ENCODE measurements at regions not wholly inside any gene's neighbourhood (a gene's known extent, or its start where the extent isn't known, plus 50 kb on each side); places are given as distances from the start of the nearest gene placed in this dataset.
A peak's percentile ranks its signal among the peaks of the same experiment; 100 is the strongest.
"Not testable (repeated sequence)": the region's sequence is repeated elsewhere in the genome, so short reads cannot be mapped to it uniquely, and the experiment has no call there.

DNA sequence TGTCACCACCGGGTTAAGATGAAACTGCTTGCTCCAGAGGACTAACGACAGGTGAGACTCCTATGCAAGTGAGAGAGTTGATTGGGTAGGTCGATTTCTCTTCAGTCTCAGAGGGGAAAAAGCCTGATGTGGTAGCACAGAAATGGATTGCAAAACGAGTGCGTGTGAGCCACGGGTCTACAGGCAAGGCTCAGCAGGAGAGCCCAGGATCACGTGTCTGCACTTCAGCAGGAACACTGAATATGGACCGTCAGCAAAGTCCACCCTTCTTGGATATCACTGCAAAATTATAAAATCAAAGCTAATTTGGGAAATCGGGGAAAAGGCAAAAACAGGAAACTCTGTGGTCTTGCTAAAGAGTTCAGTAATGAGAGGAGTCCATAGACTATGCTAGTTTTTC lies 107.7 kb upstream of the ZNF648 start:
- no peak overlapping the region for H3K4me3 Mint-ChIP-seq
- H3K27ac Mint-ChIP-seq, result no peak overlapping the region
- H3K9me3 Mint-ChIP-seq, result no peaks in the 10 kb centered on the region
- H3K36me3 Mint-ChIP-seq (ENCODE audit: low read depth), result no peaks in the 10 kb centered on the region
- no peaks in the 10 kb centered on the region for H3K27me3 Mint-ChIP-seq
- DNase-seq, result no peak
- H3K4me1 Mint-ChIP-seq (ENCODE audit: low read depth), result peaks cover 7% of the 10 kb centered on the region

DNA sequence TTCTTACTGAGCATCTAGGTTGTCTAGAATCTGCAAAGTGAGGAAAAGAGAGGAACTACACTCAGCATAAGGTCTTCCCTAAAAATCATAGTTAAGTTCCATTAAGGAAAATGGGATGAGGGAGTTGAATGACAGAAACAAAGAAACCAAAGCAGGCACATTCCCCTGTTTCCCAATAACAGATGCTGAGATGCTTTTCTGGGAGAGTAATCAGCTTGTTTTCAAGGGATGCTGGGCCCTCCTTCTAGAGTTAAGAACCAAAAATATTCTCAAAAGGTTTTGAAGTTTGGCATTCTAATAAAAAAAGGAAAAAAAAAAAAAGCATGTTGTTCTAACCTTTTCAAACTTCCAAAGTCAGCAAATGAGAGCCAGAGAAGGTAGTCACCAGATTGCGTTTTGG lies 105.2 kb upstream of the ZNF648 start:
- Mint-ChIP-seq H3K9me3 (no peaks in the 10 kb centered on the region), H3K36me3 (ENCODE audit: low read depth) (no peaks in the 10 kb centered on the region), H3K27me3 (no peaks in the 10 kb centered on the region), H3K4me3 (no peak overlapping the region), H3K4me1 (ENCODE audit: low read depth) (peaks cover 7% of the 10 kb centered on the region), H3K27ac (no peak overlapping the region)
- no peak for DNase-seq

- Mint-ChIP-seq H3K36me3 (ENCODE audit: low read depth) (no peaks in the 10 kb centered on the region), H3K9me3 (no peaks in the 10 kb centered on the region), H3K27me3 (no peaks in the 10 kb centered on the region), H3K27ac (no peak overlapping the region), H3K4me3 (no peak overlapping the region), H3K4me1 (ENCODE audit: low read depth) (peaks cover 7% of the 10 kb centered on the region)
- no peak for DNase-seq
Measured at GRCh38 chr1:182166321-182166720, 104.8 kb upstream of the ZNF648 start.

GRCh38 chr1:182164273-182164672 lies 102.8 kb upstream of the ZNF648 start:
- H3K4me3 Mint-ChIP-seq, result no peak overlapping the region
- no peaks in the 10 kb centered on the region for H3K36me3 Mint-ChIP-seq (ENCODE audit: low read depth)
- DNase-seq, result no peak
- no peak overlapping the region for H3K27ac Mint-ChIP-seq
- peaks cover 7% of the 10 kb centered on the region for H3K9me3 Mint-ChIP-seq
- H3K27me3 Mint-ChIP-seq, result no peaks in the 10 kb centered on the region
- H3K4me1 Mint-ChIP-seq (ENCODE audit: low read depth), result no peaks in the 10 kb centered on the region

- H3K27me3 Mint-ChIP-seq, result no peaks in the 10 kb centered on the region
- peaks cover 9% of the 10 kb centered on the region for H3K9me3 Mint-ChIP-seq
- no peaks in the 10 kb centered on the region for H3K4me1 Mint-ChIP-seq (ENCODE audit: low read depth)
- no peaks in the 10 kb centered on the region for H3K36me3 Mint-ChIP-seq (ENCODE audit: low read depth)
- H3K27ac Mint-ChIP-seq, result no peak overlapping the region
- H3K4me3 Mint-ChIP-seq, result no peak overlapping the region
- DNase-seq, result no peak
Measured at GRCh38 chr1:182163821-182164223, 102.3 kb upstream of the ZNF648 start.

DNA sequence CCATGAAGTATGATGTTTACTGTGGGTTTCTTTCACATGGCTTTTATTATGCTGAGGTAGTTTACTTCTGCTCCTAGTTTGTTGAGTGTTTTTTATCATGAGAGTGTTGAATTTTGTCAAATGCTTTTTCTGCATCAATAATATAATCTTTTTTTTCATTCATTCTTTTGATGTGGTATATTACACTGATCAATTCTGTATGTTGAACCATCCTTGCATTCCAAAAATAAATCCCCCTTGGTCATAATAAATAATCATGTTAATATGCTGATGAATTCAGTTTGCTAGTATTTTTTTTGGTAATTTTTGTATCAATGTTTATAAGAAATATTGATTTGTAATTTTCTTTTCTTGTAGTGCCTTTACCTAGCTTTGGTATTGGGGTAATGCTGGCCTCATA lies 97.9 kb upstream of the ZNF648 start:
- Mint-ChIP-seq H3K9me3 (peaks cover 15% of the 10 kb centered on the region), H3K4me3 (no peak overlapping the region), H3K27me3 (no peaks in the 10 kb centered on the region), H3K36me3 (ENCODE audit: low read depth) (no peaks in the 10 kb centered on the region), H3K4me1 (ENCODE audit: low read depth) (no peaks in the 10 kb centered on the region), H3K27ac (no peak overlapping the region)
- DNase-seq, result no peak

- no peaks in the 10 kb centered on the region for H3K27me3 Mint-ChIP-seq
Measured at GRCh38 chr1:182157187-182157586, 95.7 kb upstream of the ZNF648 start.

GRCh38 chr1:182154425-182154824 lies 92.9 kb upstream of the ZNF648 start:
- not testable (repeated sequence) for H3K4me1 Mint-ChIP-seq (ENCODE audit: low read depth); H3K4me3 Mint-ChIP-seq; H3K9me3 Mint-ChIP-seq; H3K27me3 Mint-ChIP-seq; H3K27ac Mint-ChIP-seq; H3K36me3 Mint-ChIP-seq (ENCODE audit: low read depth); DNase-seq

More at GRCh38 chr1:182157187-182157586, 95.7 kb upstream of the ZNF648 start:
- Mint-ChIP-seq H3K36me3 (ENCODE audit: low read depth) (no peaks in the 10 kb centered on the region), H3K4me3 (no peak overlapping the region), H3K4me1 (ENCODE audit: low read depth) (peaks cover 7% of the 10 kb centered on the region), H3K27ac (no peak overlapping the region), H3K9me3 (peaks cover 15% of the 10 kb centered on the region)
- no peak for DNase-seq

DNA sequence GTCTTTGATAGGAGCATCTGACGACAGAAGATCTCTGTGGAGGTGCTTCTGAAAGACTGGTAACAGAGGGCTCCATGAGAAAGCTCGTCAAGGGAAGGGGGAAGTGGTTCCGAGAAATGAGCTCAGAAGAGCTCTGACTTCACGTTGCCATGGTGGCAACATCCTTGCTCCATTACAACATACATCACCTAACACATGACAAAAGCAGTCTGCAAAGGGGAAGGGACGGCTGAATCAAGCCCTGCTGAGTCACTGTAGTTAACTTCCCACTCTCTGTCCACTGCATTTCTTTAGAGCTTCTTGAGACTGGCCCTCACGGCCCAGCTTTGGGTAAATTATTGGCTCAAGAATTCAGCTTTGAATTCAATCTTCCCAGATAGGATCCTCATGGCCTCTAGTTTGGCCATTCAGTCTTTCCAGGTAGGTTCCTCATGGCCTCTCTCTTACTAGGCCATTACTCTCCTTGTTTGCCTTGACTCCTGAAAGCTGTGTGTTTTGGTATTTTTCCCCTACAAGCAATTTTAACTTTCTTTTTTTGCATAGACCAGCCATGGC lies 88.0 kb upstream of the ZNF648 start:
- Mint-ChIP-seq H3K27ac (peak overlapping the region; percentile 42), H3K4me1 (ENCODE audit: low read depth) (peaks cover 18% of the 10 kb centered on the region), H3K27me3 (no peaks in the 10 kb centered on the region), H3K9me3 (no peaks in the 10 kb centered on the region), H3K36me3 (ENCODE audit: low read depth) (no peaks in the 10 kb centered on the region), H3K4me3 (no peak overlapping the region)
- no peak for DNase-seq

DNA sequence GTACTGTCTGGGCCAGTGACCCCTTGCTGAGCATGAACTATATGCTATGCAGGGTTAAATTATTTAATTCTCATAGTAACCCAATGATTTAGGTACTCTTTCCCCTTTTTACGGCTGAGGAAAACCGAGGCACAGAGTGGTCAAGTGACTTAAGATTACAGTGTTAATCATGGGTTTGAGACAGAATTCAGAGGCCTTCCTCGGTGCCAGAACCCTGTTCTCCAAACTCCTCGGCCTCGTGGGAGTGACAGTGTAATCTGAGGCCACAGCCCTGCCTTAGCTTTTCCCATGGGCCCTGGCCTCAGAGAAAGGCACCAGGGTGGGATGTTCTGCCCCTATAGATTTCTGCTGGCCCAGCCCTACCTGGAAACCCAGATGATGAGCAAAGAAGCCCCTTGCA lies 86.4 kb upstream of the ZNF648 start:
- H3K27me3 Mint-ChIP-seq, result no peaks in the 10 kb centered on the region
- no peaks in the 10 kb centered on the region for H3K36me3 Mint-ChIP-seq (ENCODE audit: low read depth)
- H3K4me3 Mint-ChIP-seq, result no peak overlapping the region
- H3K27ac Mint-ChIP-seq, result no peak overlapping the region
- H3K9me3 Mint-ChIP-seq, result no peaks in the 10 kb centered on the region
- H3K4me1 Mint-ChIP-seq (ENCODE audit: low read depth), result peaks cover 15% of the 10 kb centered on the region
- no peak for DNase-seq

DNA sequence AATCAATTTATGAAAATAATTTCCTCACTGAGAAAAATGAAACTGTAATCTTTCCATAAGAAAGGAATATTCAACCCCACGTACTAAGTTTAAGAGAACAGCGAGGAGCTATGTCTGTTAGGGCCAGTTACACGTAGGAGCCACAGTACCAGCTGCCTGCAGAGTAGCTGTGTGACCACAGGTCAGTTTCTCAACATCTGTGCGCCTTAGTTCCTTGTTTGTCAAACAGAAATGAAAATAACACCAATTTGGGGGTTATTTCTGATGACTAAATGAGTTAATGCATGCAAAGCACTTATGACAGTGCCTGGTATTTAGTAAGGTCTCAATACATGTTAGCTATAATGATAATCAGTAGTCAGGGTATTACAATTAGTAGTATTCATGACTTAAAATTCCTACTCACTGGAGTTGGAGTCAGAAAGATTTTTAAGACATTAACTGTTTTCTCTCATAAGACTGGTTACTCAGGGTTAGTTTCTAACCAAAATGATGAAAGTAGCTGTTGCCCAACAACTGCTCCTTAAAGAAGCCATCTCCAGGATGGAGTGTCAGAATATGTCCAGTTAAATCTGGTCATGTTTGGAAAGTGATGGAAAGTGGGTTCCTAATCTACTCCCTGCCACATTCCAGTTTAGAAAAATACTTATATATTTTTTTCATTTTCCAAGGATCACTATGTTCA lies 85.8 kb upstream of the ZNF648 start:
- peaks cover 15% of the 10 kb centered on the region for H3K4me1 Mint-ChIP-seq (ENCODE audit: low read depth)
- DNase-seq, result no peak
- H3K27me3 Mint-ChIP-seq, result peaks cover 3% of the 10 kb centered on the region
- no peaks in the 10 kb centered on the region for H3K36me3 Mint-ChIP-seq (ENCODE audit: low read depth)
- H3K27ac Mint-ChIP-seq, result no peak overlapping the region
- no peak overlapping the region for H3K4me3 Mint-ChIP-seq
- H3K9me3 Mint-ChIP-seq, result no peaks in the 10 kb centered on the region

DNA sequence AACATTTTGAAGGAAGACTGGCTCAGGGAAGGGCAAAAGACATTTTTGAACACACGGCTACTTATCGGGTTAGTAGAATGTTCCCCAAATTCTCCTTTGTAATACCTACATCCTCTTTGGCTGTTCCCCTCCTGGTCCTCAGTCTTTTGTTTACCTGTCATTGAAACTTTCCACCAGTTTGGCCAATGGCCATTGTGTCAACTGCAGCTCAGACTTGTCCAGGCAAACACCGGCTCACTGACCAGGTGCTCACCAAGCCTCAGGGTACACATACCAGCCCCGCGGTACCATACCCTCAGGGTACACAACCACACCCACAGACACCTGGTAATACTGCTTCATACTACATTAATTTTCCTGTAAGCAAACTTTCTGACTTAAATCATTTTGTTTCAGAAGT lies 84.8 kb upstream of the ZNF648 start:
- Mint-ChIP-seq H3K4me3 (no peak overlapping the region), H3K36me3 (ENCODE audit: low read depth) (no peaks in the 10 kb centered on the region)

GRCh38 chr1:182145441-182145840 lies 83.9 kb upstream of the ZNF648 start:
- Mint-ChIP-seq H3K27ac (no peak overlapping the region), H3K27me3 (peaks cover 8% of the 10 kb centered on the region), H3K4me1 (ENCODE audit: low read depth) (peaks cover 15% of the 10 kb centered on the region), H3K4me3 (no peak overlapping the region), H3K9me3 (no peaks in the 10 kb centered on the region), H3K36me3 (ENCODE audit: low read depth) (no peaks in the 10 kb centered on the region)
- no peak for DNase-seq

More for the DNA sequence above, 84.8 kb upstream of the ZNF648 start:
- DNase-seq, result no peak
- no peaks in the 10 kb centered on the region for H3K9me3 Mint-ChIP-seq
- H3K27ac Mint-ChIP-seq, result no peak overlapping the region
- H3K4me1 Mint-ChIP-seq (ENCODE audit: low read depth), result peaks cover 15% of the 10 kb centered on the region
- H3K27me3 Mint-ChIP-seq, result peaks cover 8% of the 10 kb centered on the region

DNA sequence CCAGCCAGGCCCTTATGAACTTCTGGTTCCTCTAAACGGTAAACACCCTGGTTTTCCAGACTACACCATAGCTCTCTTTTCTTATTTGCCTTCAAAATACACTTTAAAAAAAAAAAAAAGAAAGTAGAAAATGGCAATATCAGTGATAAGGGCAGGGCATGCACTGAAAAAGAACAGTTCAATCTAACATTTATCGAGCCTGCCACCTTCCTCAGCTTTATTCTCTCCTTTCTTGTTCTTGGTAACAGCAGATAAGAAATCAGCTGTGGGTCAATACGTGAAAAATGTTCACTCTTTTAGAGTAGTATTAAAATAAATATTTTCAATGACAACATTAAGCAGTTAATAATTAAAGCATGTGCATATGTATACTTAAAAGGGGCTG lies 83.1 kb upstream of the ZNF648 start:
- H3K27me3 Mint-ChIP-seq, result peaks cover 8% of the 10 kb centered on the region
- peaks cover 15% of the 10 kb centered on the region for H3K4me1 Mint-ChIP-seq (ENCODE audit: low read depth)
- H3K36me3 Mint-ChIP-seq (ENCODE audit: low read depth), result no peaks in the 10 kb centered on the region
- H3K27ac Mint-ChIP-seq, result no peak overlapping the region
- no peak overlapping the region for H3K4me3 Mint-ChIP-seq
- no peak for DNase-seq
- no peaks in the 10 kb centered on the region for H3K9me3 Mint-ChIP-seq

DNA sequence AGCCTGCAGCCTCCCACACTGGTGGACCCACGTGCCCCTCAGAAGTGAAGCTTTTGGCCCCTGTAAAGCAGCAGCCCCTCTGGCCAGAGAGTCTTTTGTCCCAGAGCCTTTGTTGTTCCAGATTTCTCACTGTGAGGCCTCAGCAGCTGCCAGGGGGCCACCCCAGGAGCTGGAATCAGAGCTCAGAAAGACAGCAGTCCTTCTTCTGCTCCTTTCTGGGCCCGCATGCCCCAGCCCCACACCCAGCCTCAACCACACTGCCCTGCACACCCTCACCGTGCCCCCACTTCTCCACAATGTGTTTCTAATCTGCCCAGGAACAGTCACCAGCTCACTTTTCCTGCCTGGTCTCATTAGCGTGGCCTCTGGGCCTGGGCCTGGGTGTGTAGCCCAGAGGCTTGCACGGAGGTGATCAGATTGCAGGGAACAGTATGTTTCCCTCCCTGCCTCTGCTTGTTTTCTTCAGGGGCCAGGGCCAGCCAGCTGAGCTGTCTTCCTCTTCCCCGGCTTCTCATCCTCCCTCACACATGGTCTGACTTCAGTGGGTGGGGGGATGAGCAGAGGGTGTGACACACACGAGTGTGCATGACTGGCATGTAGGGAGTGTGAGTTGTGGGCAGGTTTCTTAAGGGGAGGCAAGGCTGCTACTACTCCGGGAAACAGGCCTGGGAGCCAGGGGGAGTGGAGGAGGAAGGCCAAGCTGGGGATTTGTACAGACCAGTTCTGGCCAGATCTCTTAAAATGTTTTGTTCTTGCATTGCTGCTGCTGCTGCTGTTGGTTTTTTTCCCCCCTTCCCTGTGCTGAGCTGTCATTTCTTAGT lies 82.5 kb upstream of the ZNF648 start:
- DNase-seq, result no peak
- H3K27me3 Mint-ChIP-seq, result peaks cover 8% of the 10 kb centered on the region
- peaks cover 11% of the 10 kb centered on the region for H3K4me1 Mint-ChIP-seq (ENCODE audit: low read depth)
- no peaks in the 10 kb centered on the region for H3K36me3 Mint-ChIP-seq (ENCODE audit: low read depth)
- no peaks in the 10 kb centered on the region for H3K9me3 Mint-ChIP-seq
- H3K27ac Mint-ChIP-seq, result no peak overlapping the region
- no peak overlapping the region for H3K4me3 Mint-ChIP-seq
